HUES6 (cell line): ENCODE measurements at regions not wholly inside any gene's neighbourhood (a gene's known extent, or its start where the extent isn't known, plus 50 kb on each side); places are given as distances from the start of the nearest gene placed in this dataset.

Experiments used
- H3K27ac ChIP-seq: 2 replicates; pipeline ENCODE4 v1.7.0; 2013; ENCODE audit warnings: low read depth, mild to moderate bottlenecking, low read length, inconsistent platforms
- H3K27me3 ChIP-seq: 2 replicates; pipeline ENCODE4 v1.6.1; 2013; ENCODE audit warnings: low read length; ENCODE audit not compliant: control insufficient read depth, insufficient read depth
- H3K36me3 ChIP-seq: 2 replicates; pipeline ENCODE4 v1.6.1; 2013; ENCODE audit warnings: low read length; ENCODE audit not compliant: control insufficient read depth, insufficient read depth
- H3K4me1 ChIP-seq: 2 replicates; pipeline ENCODE4 v1.6.1; 2013; ENCODE audit warnings: low read length; ENCODE audit not compliant: control insufficient read depth, insufficient read depth
- H3K4me3 ChIP-seq: 2 replicates; pipeline ENCODE4 v1.5.1; 2013; ENCODE audit warnings: low read depth, low read length
- H3K9ac ChIP-seq: one replicate; pipeline ENCODE4 v1.6.1; 2013; ENCODE audit warnings: mild to moderate bottlenecking, low read length
- H3K9me3 ChIP-seq: 2 replicates; pipeline ENCODE4 v1.6.1; 2013; ENCODE audit warnings: low read depth, low read length; ENCODE audit not compliant: control insufficient read depth, insufficient read depth

DNA sequence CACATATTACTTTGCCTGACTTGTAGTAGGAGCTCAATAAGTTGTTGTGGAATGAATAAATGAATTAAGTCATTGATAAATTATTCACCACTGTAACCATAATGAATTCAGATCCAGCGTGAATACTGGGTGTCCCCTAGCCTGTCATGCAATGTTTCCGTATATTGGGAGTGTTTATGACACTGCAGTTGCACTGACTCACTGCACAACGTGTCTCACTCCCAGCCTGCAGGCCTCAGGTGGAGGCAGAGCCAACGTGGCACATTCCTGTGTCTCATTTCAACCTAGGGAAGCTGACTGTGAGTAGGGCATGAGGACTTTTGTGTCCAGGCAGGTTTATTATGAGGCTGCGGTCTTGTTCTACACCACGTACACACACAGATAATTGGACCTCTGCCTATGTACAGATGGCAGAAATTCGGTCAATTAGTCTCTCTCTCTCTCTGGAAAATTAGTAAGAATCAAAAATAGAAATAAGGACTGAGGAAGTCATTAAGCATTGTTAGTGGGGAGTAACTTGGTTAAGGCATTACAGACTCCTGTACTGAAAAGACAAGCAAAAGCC lies 299.1 kb upstream of the IGFBP3 start:
- H3K4me1 ChIP-seq: no peaks in the 10 kb centered on the region
- no peak overlapping the region for H3K9ac ChIP-seq
- no peak overlapping the region for H3K4me3 ChIP-seq
- H3K27ac ChIP-seq: no peak overlapping the region
- no peaks in the 10 kb centered on the region for H3K9me3 ChIP-seq
- H3K27me3 ChIP-seq: no peaks in the 10 kb centered on the region
- no peaks in the 10 kb centered on the region for H3K36me3 ChIP-seq

DNA sequence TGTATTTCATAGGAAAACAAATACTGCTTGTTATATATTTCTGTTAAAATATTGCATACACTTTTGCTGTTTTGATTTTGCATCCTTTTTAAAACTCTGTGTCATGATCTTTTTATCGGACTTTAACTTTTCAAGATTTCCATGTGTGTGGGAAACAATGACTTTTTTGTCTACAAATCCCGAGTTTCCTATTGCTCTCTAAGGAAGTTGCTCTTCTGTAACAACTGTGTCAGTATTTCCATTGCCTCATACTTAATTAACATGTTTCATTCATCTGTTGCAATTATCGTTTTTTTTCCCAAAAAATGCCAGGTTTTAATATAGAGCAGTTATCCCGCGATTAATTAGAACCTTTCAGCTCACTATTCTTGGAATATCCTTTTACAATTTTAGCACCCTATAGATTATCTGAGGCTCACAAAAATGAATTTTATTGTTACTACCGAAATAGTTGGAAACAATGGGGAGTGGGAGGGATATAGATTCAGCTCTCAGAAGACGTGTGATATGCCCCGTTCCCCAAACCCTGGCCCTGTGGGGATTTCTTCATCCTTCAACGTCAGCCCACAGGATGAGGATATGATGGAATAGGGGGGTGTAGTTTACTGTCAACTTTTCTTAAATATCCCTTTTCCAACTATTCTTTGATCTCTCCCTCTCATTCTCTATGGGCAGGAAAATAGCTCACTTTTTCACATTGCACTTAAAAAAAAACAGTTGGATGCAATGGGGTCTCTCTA lies 297.6 kb upstream of the IGFBP3 start:
- no peaks in the 10 kb centered on the region for H3K9me3 ChIP-seq
- H3K27ac ChIP-seq: no peak overlapping the region
- no peak overlapping the region for H3K9ac ChIP-seq
- H3K36me3 ChIP-seq: no peaks in the 10 kb centered on the region
- H3K27me3 ChIP-seq: no peaks in the 10 kb centered on the region
- H3K4me1 ChIP-seq: no peaks in the 10 kb centered on the region
- H3K4me3 ChIP-seq: no peak overlapping the region

GRCh38 chr7:46215987-46216567 lies 295.0 kb upstream of the IGFBP3 start:
- Histone ChIP-seq H3K27ac (no peak overlapping the region), H3K4me3 (no peak overlapping the region), H3K36me3 (no peaks in the 10 kb centered on the region), H3K4me1 (no peaks in the 10 kb centered on the region), H3K9ac (no peak overlapping the region), H3K27me3 (no peaks in the 10 kb centered on the region), H3K9me3 (no peaks in the 10 kb centered on the region)

GRCh38 chr7:46214526-46214925 lies 293.5 kb upstream of the IGFBP3 start:
- Histone ChIP-seq H3K27me3 (no peaks in the 10 kb centered on the region), H3K9me3 (no peaks in the 10 kb centered on the region), H3K27ac (no peak overlapping the region), H3K36me3 (no peaks in the 10 kb centered on the region), H3K4me1 (no peaks in the 10 kb centered on the region), H3K9ac (no peak overlapping the region), H3K4me3 (no peak overlapping the region)

DNA sequence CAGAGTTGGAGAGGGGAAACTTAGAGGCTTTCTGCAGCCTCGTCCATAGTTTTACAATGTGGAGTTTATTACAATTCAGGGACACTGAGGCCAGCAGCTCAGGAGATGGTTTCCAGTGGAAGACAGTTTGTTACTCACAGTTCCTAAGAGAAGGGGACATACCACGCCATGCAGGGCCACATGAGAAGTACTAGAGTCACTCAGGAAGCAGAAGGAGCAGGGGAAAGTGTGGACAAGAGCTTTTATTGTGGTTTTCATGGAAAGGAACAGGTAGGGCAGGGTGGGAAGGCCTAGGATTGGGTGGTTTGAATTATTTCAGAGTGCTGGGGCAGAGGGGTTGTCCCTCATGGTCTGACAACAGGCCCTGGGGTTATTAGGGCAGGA lies 292.1 kb upstream of the IGFBP3 start:
- H3K36me3 ChIP-seq: no peaks in the 10 kb centered on the region
- no peaks in the 10 kb centered on the region for H3K27me3 ChIP-seq
- H3K27ac ChIP-seq: no peak overlapping the region
- no peaks in the 10 kb centered on the region for H3K9me3 ChIP-seq
- H3K4me1 ChIP-seq: no peaks in the 10 kb centered on the region
- H3K4me3 ChIP-seq: no peak overlapping the region
- H3K9ac ChIP-seq: no peak overlapping the region

DNA sequence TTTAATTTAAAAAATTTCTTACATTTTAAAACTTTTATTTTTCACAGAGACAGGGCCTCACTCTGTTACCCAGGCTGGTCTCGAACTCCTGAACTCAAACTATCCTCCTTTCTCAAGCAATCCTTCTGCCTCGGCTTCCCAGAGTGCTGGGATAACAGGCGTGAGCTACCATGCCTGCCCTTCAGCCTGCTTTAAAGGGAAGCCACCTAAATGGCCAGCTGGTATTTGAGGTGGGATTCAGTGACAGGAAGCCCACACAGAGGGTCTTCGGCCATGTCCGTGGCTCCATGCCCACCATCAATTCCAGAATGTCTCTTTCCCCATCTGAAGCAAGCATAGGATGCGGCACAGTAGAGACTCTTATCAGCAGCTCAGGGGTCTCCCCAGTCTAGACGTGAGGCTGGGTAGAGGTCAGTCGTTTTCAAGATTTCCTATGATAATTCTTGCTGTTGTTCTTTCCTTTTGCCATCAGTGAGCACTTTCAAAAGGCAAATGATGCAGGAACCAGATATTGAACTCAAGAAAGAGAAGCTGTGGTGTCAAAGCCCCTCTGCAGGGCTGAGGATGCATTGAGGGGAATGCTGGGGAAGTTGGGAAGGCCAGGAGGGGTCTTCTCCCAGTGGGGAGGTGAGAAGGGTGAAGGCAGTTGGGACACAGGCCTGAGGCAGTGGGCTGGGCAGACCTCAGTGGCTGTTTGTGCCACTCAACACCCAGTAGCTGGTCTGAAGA lies 291.5 kb upstream of the IGFBP3 start:
- no peaks in the 10 kb centered on the region for H3K36me3 ChIP-seq
- H3K4me3 ChIP-seq: no peak overlapping the region
- no peaks in the 10 kb centered on the region for H3K27me3 ChIP-seq
- H3K9me3 ChIP-seq: no peaks in the 10 kb centered on the region
- no peaks in the 10 kb centered on the region for H3K4me1 ChIP-seq
- H3K9ac ChIP-seq: no peak overlapping the region
- no peak overlapping the region for H3K27ac ChIP-seq

DNA sequence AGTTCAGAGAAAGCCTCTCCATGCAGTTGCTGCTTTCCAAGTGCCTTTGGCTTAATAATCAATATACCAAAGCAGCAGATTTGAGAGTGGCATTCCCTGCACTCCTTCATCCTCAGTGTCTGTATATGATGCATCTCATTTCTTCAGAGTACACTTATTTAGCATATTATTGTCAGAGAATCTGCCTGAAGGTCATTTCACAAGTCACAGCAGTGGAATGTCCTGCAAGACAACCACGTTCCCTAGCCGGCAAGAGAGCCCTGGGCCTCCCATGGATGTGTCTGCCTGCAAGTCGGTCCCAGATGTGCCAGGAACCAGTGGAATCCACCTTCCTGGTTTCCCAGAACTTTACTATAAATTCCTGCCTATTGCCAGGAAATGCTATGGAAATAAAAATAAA lies 289.4 kb upstream of the IGFBP3 start:
- no peak overlapping the region for H3K4me3 ChIP-seq
- no peaks in the 10 kb centered on the region for H3K4me1 ChIP-seq
- H3K27me3 ChIP-seq: no peaks in the 10 kb centered on the region
- H3K9me3 ChIP-seq: no peaks in the 10 kb centered on the region
- H3K27ac ChIP-seq: no peak overlapping the region
- H3K36me3 ChIP-seq: no peaks in the 10 kb centered on the region
- no peak overlapping the region for H3K9ac ChIP-seq

- Histone ChIP-seq H3K4me3 (no peak overlapping the region), H3K27me3 (no peaks in the 10 kb centered on the region), H3K36me3 (no peaks in the 10 kb centered on the region), H3K27ac (no peak overlapping the region), H3K9ac (no peak overlapping the region), H3K9me3 (no peaks in the 10 kb centered on the region), H3K4me1 (no peaks in the 10 kb centered on the region)
Observed at GRCh38 chr7:46209611-46210388, 288.7 kb upstream of the IGFBP3 start.

DNA sequence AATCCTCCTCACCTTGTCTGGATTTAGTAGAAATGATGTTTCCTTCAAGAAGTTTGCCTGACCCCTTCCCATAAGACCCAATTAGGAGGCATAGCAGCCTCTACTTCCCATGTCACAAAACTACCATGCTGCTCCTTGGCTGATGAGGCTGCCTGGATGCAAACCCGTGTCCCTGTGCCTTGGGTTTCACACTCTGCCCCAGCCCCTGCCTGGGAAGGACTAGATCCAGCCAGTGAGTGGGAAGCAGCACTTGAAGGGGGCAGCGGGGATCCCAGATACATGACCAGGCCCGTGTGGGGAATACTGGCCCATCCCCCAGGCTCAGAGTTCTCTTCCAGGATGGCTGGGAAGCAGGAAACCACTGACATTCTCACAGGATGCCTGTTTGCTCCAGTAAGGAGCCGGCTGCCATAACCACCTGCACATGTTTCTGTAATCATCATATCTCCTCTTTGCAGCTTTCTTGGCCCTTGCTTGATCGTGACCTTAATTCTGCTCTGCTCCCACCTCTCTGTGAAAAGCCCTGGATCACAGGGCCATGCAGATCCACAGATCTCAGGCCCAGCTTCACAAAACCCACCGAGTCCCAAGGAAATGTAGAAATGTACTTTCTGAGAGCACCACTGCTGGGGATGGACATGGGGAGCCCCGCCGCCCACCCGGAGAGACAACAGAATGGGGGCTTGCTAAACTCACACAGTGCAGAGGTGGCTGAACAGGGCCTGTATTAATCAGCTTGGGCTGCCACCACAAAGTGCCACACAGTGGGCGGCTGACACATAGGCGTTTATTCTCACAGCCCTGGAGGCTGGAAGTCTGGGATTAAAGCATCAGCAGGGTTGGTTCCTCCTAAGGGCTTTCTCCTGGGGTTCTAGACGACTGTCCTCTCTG lies 287.8 kb upstream of the IGFBP3 start:
- Histone ChIP-seq H3K27ac (no peak overlapping the region), H3K4me3 (no peak overlapping the region), H3K9me3 (no peaks in the 10 kb centered on the region), H3K4me1 (no peaks in the 10 kb centered on the region), H3K27me3 (no peaks in the 10 kb centered on the region), H3K9ac (no peak overlapping the region), H3K36me3 (no peaks in the 10 kb centered on the region)

- H3K9ac ChIP-seq: no peak overlapping the region
- no peaks in the 10 kb centered on the region for H3K27me3 ChIP-seq
- no peak overlapping the region for H3K27ac ChIP-seq
- no peaks in the 10 kb centered on the region for H3K36me3 ChIP-seq
- H3K9me3 ChIP-seq: no peaks in the 10 kb centered on the region
- no peaks in the 10 kb centered on the region for H3K4me1 ChIP-seq
- H3K4me3 ChIP-seq: no peak overlapping the region
Observed at GRCh38 chr7:46207931-46208634, 287.0 kb upstream of the IGFBP3 start.
